SJSA1 (cell line): ENCODE measurements at regions not wholly inside any gene's neighbourhood (a gene's known extent, or its start where the extent isn't known, plus 50 kb on each side); places are given as distances from the start of the nearest gene placed in this dataset.

Experiments used
- DNase-seq, 2 experiments: peaks; one replicate each; pipeline ENCODE4 v3.0.0-alpha.2; 2015 to 2020; ENCODE audit warnings: low spot score in 2 of 2, low read depth in 1 of 2
- H3K27ac ChIP-seq: fragments of 250-450 bp; sonication (Bioruptor Pico); 2 replicates; pipeline ENCODE4 v1.5.1; 2020; ENCODE audit warnings: mild to moderate bottlenecking, moderate library complexity
- H3K27me3 ChIP-seq: fragments of 250-450 bp; sonication (Bioruptor Pico); replicated peaks from 2 replicates; pipeline ENCODE4 v1.5.1; 2020; ENCODE audit warnings: mild to moderate bottlenecking, moderate library complexity
- H3K36me3 ChIP-seq: fragments of 250-450 bp; sonication (Bioruptor Pico); 2 replicates; pipeline ENCODE4 v1.5.1; 2020; ENCODE audit warnings: mild to moderate bottlenecking
- H3K4me1 ChIP-seq: fragments of 250-450 bp; sonication (Bioruptor Pico); replicated peaks from 2 replicates; pipeline ENCODE4 v1.6.1; 2021; ENCODE audit warnings: mild to moderate bottlenecking
- H3K4me3 ChIP-seq: fragments of 250-450 bp; sonication (Bioruptor Pico); 2 replicates; pipeline ENCODE4 v1.5.1; 2020; ENCODE audit warnings: mild to moderate bottlenecking
- H3K9me3 ChIP-seq: fragments of 250-450 bp; sonication (Bioruptor Pico); replicated peaks from 2 replicates; pipeline ENCODE4 v1.5.1; 2020; ENCODE audit warnings: mild to moderate bottlenecking

- no peak overlapping the region for H3K4me3 ChIP-seq
- no peak overlapping the region for H3K27ac ChIP-seq
- no peak for DNase-seq
- H3K27me3 ChIP-seq = no peaks in the 10 kb centered on the region
- peaks cover 6% of the 10 kb centered on the region for H3K9me3 ChIP-seq
- H3K36me3 ChIP-seq = no peaks in the 10 kb centered on the region
- H3K4me1 ChIP-seq = no peaks in the 10 kb centered on the region
These were observed 158.0 kb upstream of the TCERG1L start for GRCh38 chr10:131469551-131469950.

GRCh38 chr10:131473645-131474044, 162.1 kb upstream of the TCERG1L start:
- peaks cover 20% of the 10 kb centered on the region for H3K9me3 ChIP-seq
- no peaks in the 10 kb centered on the region for H3K36me3 ChIP-seq
- H3K27ac ChIP-seq = no peak overlapping the region
- no peaks in the 10 kb centered on the region for H3K27me3 ChIP-seq
- no peaks in the 10 kb centered on the region for H3K4me1 ChIP-seq
- no peak overlapping the region for H3K4me3 ChIP-seq
- DNase-seq = no peak

GRCh38 chr10:131474416-131474815, 162.9 kb upstream of the TCERG1L start:
- Histone ChIP-seq H3K27ac (no peak overlapping the region), H3K4me3 (no peak overlapping the region), H3K27me3 (no peaks in the 10 kb centered on the region), H3K9me3 (peaks cover 20% of the 10 kb centered on the region), H3K4me1 (no peaks in the 10 kb centered on the region), H3K36me3 (no peaks in the 10 kb centered on the region)
- DNase-seq = no peak

- no peaks in the 10 kb centered on the region for H3K27me3 ChIP-seq
- H3K4me3 ChIP-seq = no peak overlapping the region
- H3K27ac ChIP-seq = no peak overlapping the region
- H3K4me1 ChIP-seq = no peaks in the 10 kb centered on the region
- no peak for DNase-seq
- no peaks in the 10 kb centered on the region for H3K36me3 ChIP-seq
- peaks cover 16% of the 10 kb centered on the region for H3K9me3 ChIP-seq
These were observed 163.5 kb upstream of the TCERG1L start for GRCh38 chr10:131475043-131475442.

GRCh38 chr10:131475803-131476202, 164.3 kb upstream of the TCERG1L start:
- H3K27me3 ChIP-seq = no peaks in the 10 kb centered on the region
- H3K4me1 ChIP-seq = no peaks in the 10 kb centered on the region
- H3K36me3 ChIP-seq = no peaks in the 10 kb centered on the region
- H3K9me3 ChIP-seq = peaks cover 16% of the 10 kb centered on the region
- no peak for DNase-seq
- no peak overlapping the region for H3K27ac ChIP-seq
- H3K4me3 ChIP-seq = no peak overlapping the region

GRCh38 chr10:131477457-131478121, 166.1 kb upstream of the TCERG1L start:
- H3K27me3 ChIP-seq = no peaks in the 10 kb centered on the region
- no peak overlapping the region for H3K4me3 ChIP-seq
- H3K27ac ChIP-seq = no peak overlapping the region
- no peak for DNase-seq
- no peaks in the 10 kb centered on the region for H3K4me1 ChIP-seq
- H3K9me3 ChIP-seq = peaks cover 20% of the 10 kb centered on the region
- H3K36me3 ChIP-seq = no peaks in the 10 kb centered on the region

GRCh38 chr10:131478377-131478989, 167.0 kb upstream of the TCERG1L start:
- no peak for DNase-seq
- Histone ChIP-seq H3K9me3 (peaks cover 20% of the 10 kb centered on the region), H3K27ac (no peak overlapping the region), H3K4me3 (no peak overlapping the region), H3K36me3 (no peaks in the 10 kb centered on the region), H3K4me1 (no peaks in the 10 kb centered on the region), H3K27me3 (no peaks in the 10 kb centered on the region)

GRCh38 chr10:131480066-131480465, 168.5 kb upstream of the TCERG1L start:
- Histone ChIP-seq H3K4me1 (no peaks in the 10 kb centered on the region), H3K9me3 (peaks cover 15% of the 10 kb centered on the region), H3K27me3 (no peaks in the 10 kb centered on the region), H3K36me3 (no peaks in the 10 kb centered on the region), H3K27ac (no peak overlapping the region), H3K4me3 (no peak overlapping the region)
- no peak for DNase-seq

- Histone ChIP-seq H3K4me1 (no peaks in the 10 kb centered on the region), H3K36me3 (no peaks in the 10 kb centered on the region)
- DNase-seq = no peak
These were observed 169.3 kb upstream of the TCERG1L start for GRCh38 chr10:131480861-131481260.

GRCh38 chr10:131485732-131486131, 174.2 kb upstream of the TCERG1L start:
- Histone ChIP-seq H3K4me3 (no peak overlapping the region), H3K27me3 (no peaks in the 10 kb centered on the region), H3K36me3 (no peaks in the 10 kb centered on the region), H3K27ac (no peak overlapping the region), H3K4me1 (no peaks in the 10 kb centered on the region), H3K9me3 (peaks cover 12% of the 10 kb centered on the region)
- no peak for DNase-seq

More at GRCh38 chr10:131480861-131481260, 169.3 kb upstream of the TCERG1L start:
- Histone ChIP-seq H3K27ac (no peak overlapping the region), H3K27me3 (no peaks in the 10 kb centered on the region), H3K9me3 (peaks cover 13% of the 10 kb centered on the region), H3K4me3 (no peak overlapping the region)

- Histone ChIP-seq H3K36me3 (no peaks in the 10 kb centered on the region), H3K9me3 (peaks cover 11% of the 10 kb centered on the region; the same call in 1 of the 2 replicates), H3K27ac (no peak overlapping the region), H3K4me1 (no peaks in the 10 kb centered on the region), H3K4me3 (no peak overlapping the region), H3K27me3 (no peaks in the 10 kb centered on the region)
- DNase-seq = no peak
These were observed 176.3 kb upstream of the TCERG1L start for GRCh38 chr10:131487822-131488221.

- Histone ChIP-seq H3K4me3 (no peak overlapping the region), H3K27ac (no peak overlapping the region), H3K27me3 (no peaks in the 10 kb centered on the region), H3K36me3 (no peaks in the 10 kb centered on the region), H3K9me3 (peaks cover 17% of the 10 kb centered on the region), H3K4me1 (no peaks in the 10 kb centered on the region)
- no peak for DNase-seq
These were observed 179.6 kb upstream of the TCERG1L start for GRCh38 chr10:131490991-131491594.

GRCh38 chr10:131492211-131492857, 180.8 kb upstream of the TCERG1L start:
- DNase-seq = no peak
- no peak overlapping the region for H3K27ac ChIP-seq
- no peaks in the 10 kb centered on the region for H3K27me3 ChIP-seq
- peaks cover 15% of the 10 kb centered on the region for H3K9me3 ChIP-seq
- no peak overlapping the region for H3K4me3 ChIP-seq
- H3K4me1 ChIP-seq = no peaks in the 10 kb centered on the region
- H3K36me3 ChIP-seq = no peaks in the 10 kb centered on the region

GRCh38 chr10:131493432-131493831, 181.9 kb upstream of the TCERG1L start:
- H3K4me3 ChIP-seq = no peak overlapping the region
- no peaks in the 10 kb centered on the region for H3K4me1 ChIP-seq
- peaks cover 15% of the 10 kb centered on the region for H3K9me3 ChIP-seq
- H3K27me3 ChIP-seq = no peaks in the 10 kb centered on the region
- H3K27ac ChIP-seq = no peak overlapping the region
- H3K36me3 ChIP-seq = no peaks in the 10 kb centered on the region
- no peak for DNase-seq
